Endothelial cell of umbilical vein (primary cell): ENCODE measurements at regions not wholly inside any gene's neighbourhood (a gene's known extent, or its start where the extent isn't known, plus 50 kb on each side); places are given as distances from the start of the nearest gene placed in this dataset.
"Not testable (repeated sequence)": the region's sequence is repeated elsewhere in the genome, so short reads cannot be mapped to it uniquely, and the experiment has no call there.

Experiments
- BruUV-seq: library from RNA; stranded (reverse); fragments of 400-500 nt; replicated peaks from 2 replicates; lab custom pipeline; 2021; lab: Mats Ljungman, UMichigan
- CTCF ChIA-PET: fragments of 300-600, 350-600 bp; sonication (Branson Sonifier 250); formaldehyde crosslinking; loops from one replicate; lab custom pipeline; 2021; ENCODE audit warnings: antibody characterized with exemption, inconsistent platforms; lab: Charles Lee
- POLR2A ChIA-PET: fragments of 300-600, 350-600 bp; sonication (Branson Sonifier 250); formaldehyde crosslinking; loops from one replicate; lab custom pipeline; 2021; ENCODE audit warnings: antibody characterized with exemption, inconsistent platforms; lab: Charles Lee
- DNase-seq: peaks from one replicate; pipeline ENCODE4 v3.0.0-alpha.2; 2011; ENCODE audit warnings: low read depth, low spot score
- FAIRE-seq: peaks from 2 replicates; lab custom pipeline; 2011; peaks lifted over from hg19 to GRCh38; lab: Jason Lieb, UNC
- H2AFZ ChIP-seq: 2 replicates; pipeline ENCODE4 v1.6.0; 2012; ENCODE audit warnings: low read depth, low read length, control low read depth, inconsistent platforms
- H3K27ac ChIP-seq: 2 replicates; pipeline ENCODE4 v1.5.1; 2011; ENCODE audit warnings: low read depth, mild to moderate bottlenecking, control low read depth, low read length, moderate library complexity; ENCODE audit not compliant: insufficient read depth
- H3K27me3 ChIP-seq, 2 experiments: 2 replicates each; pipeline versions ENCODE4 v1.6.0 to v1.6.1; 2011; ENCODE audit warnings: low read length in 2 of 2, mixed read lengths in 1 of 2; ENCODE audit not compliant: control insufficient read depth in 2 of 2, insufficient read depth in 2 of 2
- H3K36me3 ChIP-seq, 2 experiments: 2 replicates in 1 of 2; 3 replicates in 1 of 2; pipeline ENCODE4 v1.5.1; 2011; ENCODE audit warnings: low read length in 2 of 2, mild to moderate bottlenecking in 1 of 2, moderate library complexity in 1 of 2; ENCODE audit not compliant: control insufficient read depth in 2 of 2, insufficient read depth in 2 of 2; ENCODE audit errors: extremely low read depth in 1 of 2
- H3K4me1 ChIP-seq: 3 replicates; pipeline ENCODE4 v1.5.1; 2011; ENCODE audit warnings: mild to moderate bottlenecking, low read length; ENCODE audit not compliant: control insufficient read depth, insufficient read depth; ENCODE audit errors: extremely low read depth
- H3K4me2 ChIP-seq: 2 replicates; pipeline ENCODE4 v1.6.1; 2011; ENCODE audit warnings: low read length, control low read depth, mixed read lengths; ENCODE audit not compliant: insufficient read depth
- H3K4me3 ChIP-seq, 3 experiments: fragments of 200-600 bp in 1 of 3; sonication (generic), shearing (Covaris generic) in 1 of 3; replicated peaks in 1 of 3; 2 replicates each; pipeline ENCODE4 v1.5.1; 2011 to 2016; ENCODE audit warnings: control low read depth in 3 of 3, low read length in 3 of 3, mild to moderate bottlenecking in 2 of 3, inconsistent platforms in 1 of 3, low read depth in 1 of 3, moderate library complexity in 1 of 3; ENCODE audit not compliant: insufficient read depth in 1 of 3
- H3K79me2 ChIP-seq: 2 replicates; pipeline ENCODE4 v1.6.0; 2012; ENCODE audit warnings: low read length, inconsistent platforms; ENCODE audit not compliant: control insufficient read depth, insufficient read depth
- H3K9ac ChIP-seq: replicated peaks from 2 replicates; pipeline ENCODE3; 2011; ENCODE audit warnings: low read length, control low read depth; ENCODE audit not compliant: insufficient read depth; ENCODE audit errors: extremely low read depth
- H3K9me1 ChIP-seq: replicated peaks from 3 replicates; pipeline ENCODE4 v1.6.0; 2011; ENCODE audit warnings: mild to moderate bottlenecking, low read length; ENCODE audit not compliant: control insufficient read depth, insufficient read depth; ENCODE audit errors: extremely low read depth
- H3K9me3 ChIP-seq: replicated peaks from 2 replicates; pipeline ENCODE4 v1.5.1; 2012; ENCODE audit warnings: low read length, inconsistent platforms; ENCODE audit not compliant: control insufficient read depth, insufficient read depth
- H4K20me1 ChIP-seq: replicated peaks from 2 replicates; pipeline ENCODE3; 2011; ENCODE audit warnings: mild to moderate bottlenecking, low read length; ENCODE audit not compliant: control insufficient read depth, insufficient read depth; ENCODE audit errors: extremely low read depth
- dilution Hi-C: fragments of 300-500 bp; cut with MboI; formaldehyde crosslinking; loops from one replicate; pipeline ENCODE4 v1.15.0; 2019; ENCODE audit warnings: low sequenced_read_pairs; ENCODE audit not compliant: extremely low pct_ligation_motif_present
- intact Hi-C: fragments of 100-400 bp; cut with micrococcal nuclease; formaldehyde crosslinking; loops from one replicate; pipeline ENCODE4 v1.10.0; 2022
- TF ChIP-seq, protein P1 (sequence below): IDR thresholded peaks from 2 replicates; pipeline ENCODE4 v1.6.1; 2011; ENCODE audit not compliant: insufficient read depth, insufficient read length

DNA sequence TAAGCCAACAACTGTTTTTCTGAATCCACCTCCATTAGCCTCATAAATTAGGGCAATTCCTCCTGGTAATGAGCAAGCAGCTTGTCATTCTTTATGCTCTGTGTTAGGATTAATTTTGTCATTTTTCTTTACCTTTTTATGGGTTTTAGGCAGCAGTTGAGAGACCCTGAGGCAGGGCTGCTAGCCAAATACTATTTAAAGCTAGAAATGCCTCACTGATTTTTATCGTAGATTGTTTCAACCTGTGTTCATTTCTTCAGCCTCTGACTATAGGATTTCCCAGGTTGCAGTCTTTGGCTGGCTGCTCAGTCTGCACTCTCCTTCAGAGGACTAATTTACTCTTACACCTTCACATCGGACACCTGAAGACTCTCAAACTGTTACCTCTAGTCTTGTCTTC, 61.9 kb upstream of the RABGAP1L start:
- dilution Hi-C loops (no loop called here), intact Hi-C loops (no loop called here)
- no peaks in the 10 kb centered on the region for H3K9me3 ChIP-seq
- no peaks in the 10 kb centered on the region for H3K36me3 ChIP-seq
- H3K9me1 ChIP-seq, result no peaks in the 10 kb centered on the region
- no TSS peak for BruUV-seq
- POLR2A ChIA-PET, result no interaction called here
- H3K4me3 ChIP-seq, result no peak overlapping the region
- no peaks in the 10 kb centered on the region for H3K79me2 ChIP-seq
- H2AFZ ChIP-seq, result no peak overlapping the region
- H3K27me3 ChIP-seq, result peaks cover 4 to 5% of the 10 kb centered on the region in 2 experiments
- FAIRE-seq (no peak), DNase-seq (no peak)
- no peak overlapping the region for H3K4me2 ChIP-seq
- no peaks in the 10 kb centered on the region for H4K20me1 ChIP-seq
- H3K4me1 ChIP-seq, result no peaks in the 10 kb centered on the region
- H3K27ac ChIP-seq, result no peak overlapping the region
- no peak overlapping the region for H3K9ac ChIP-seq
- TF ChIP-seq, protein P1, sequence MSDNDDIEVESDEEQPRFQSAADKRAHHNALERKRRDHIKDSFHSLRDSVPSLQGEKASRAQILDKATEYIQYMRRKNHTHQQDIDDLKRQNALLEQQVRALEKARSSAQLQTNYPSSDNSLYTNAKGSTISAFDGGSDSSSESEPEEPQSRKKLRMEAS, result no peak
- CTCF ChIA-PET, result no interaction called here

DNA sequence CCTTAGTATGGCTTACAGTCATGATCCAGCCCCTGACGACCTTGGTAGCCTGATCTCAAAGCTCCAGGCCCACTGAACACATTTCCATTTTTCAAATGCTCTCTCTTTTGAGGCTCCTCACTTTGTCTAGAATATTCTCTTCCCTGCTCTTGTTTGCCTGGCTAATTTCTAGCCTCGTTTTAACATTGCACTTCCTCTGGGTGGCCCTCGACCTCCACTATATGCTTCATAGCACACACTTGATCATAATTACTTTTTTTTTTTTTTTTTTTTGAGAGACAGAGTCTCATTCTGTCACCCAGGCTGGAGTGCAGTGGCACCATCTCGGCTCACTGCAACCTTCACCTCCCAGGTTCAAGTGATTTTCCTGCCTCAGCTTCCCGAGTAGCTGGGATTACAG, 65.5 kb upstream of the RABGAP1L start:
- BruUV-seq, CTCF ChIA-PET, dilution Hi-C loops: not testable (repeated sequence)

More for the DNA sequence above, 65.5 kb upstream of the RABGAP1L start:
- DNase-seq, H2AFZ ChIP-seq, H3K4me2 ChIP-seq, H4K20me1 ChIP-seq, H3K27ac ChIP-seq, H3K9me3 ChIP-seq, H3K27me3 ChIP-seq, H3K9ac ChIP-seq, H3K9me1 ChIP-seq, H3K4me1 ChIP-seq, FAIRE-seq, intact Hi-C loops, H3K36me3 ChIP-seq, H3K4me3 ChIP-seq, POLR2A ChIA-PET, H3K79me2 ChIP-seq: not testable (repeated sequence)
